ENCODE measurements at regions not wholly inside any gene's neighbourhood (a gene's known extent, or its start where the extent isn't known, plus 50 kb on each side); places are given as distances from the start of the nearest gene placed in this dataset.

GRCh38 chrX:40420899-40421729, 159.7 kb upstream of the ATP6AP2 start:
- Histone ChIP-seq H3K36me3 (no peaks in the 10 kb centered on the region), H3K27me3 (no peaks in the 10 kb centered on the region), H3K4me3 (ENCODE audit: low read depth in 1 of 2, low read length in 1 of 2) (no peak overlapping the region), H3K4me1 (ENCODE audit: control insufficient read depth in 1 of 2, insufficient read depth in 1 of 2, low read depth in 1 of 2, low read length in 1 of 2) (peaks cover 21 to 35% of the 10 kb centered on the region in 2 experiments), H3K9me3 (no peaks in the 10 kb centered on the region), H3K27ac (no peak overlapping the region)
- no peak for TF ChIP-seq CTCF (IDR thresholded peaks at IDR 0.05)

- TF ChIP-seq CTCF (IDR thresholded peaks at IDR 0.05) = no peak
- Histone ChIP-seq H3K4me1 (ENCODE audit: control insufficient read depth in 1 of 2, insufficient read depth in 1 of 2, low read depth in 1 of 2, low read length in 1 of 2) (peaks cover 21 to 35% of the 10 kb centered on the region in 2 experiments), H3K27me3 (peaks cover 12% of the 10 kb centered on the region), H3K36me3 (no peaks in the 10 kb centered on the region), H3K4me3 (ENCODE audit: low read depth in 1 of 2, low read length in 1 of 2) (no peak overlapping the region), H3K9me3 (no peaks in the 10 kb centered on the region), H3K27ac (peak overlapping the region; percentile 60)
Observed at GRCh38 chrX:40418813-40419195, 162.0 kb upstream of the ATP6AP2 start.

GRCh38 chrX:40418146-40418812, 162.5 kb upstream of the ATP6AP2 start:
- Histone ChIP-seq H3K27ac (peak overlapping the region; percentile 60), H3K4me3 (ENCODE audit: low read depth in 1 of 2, low read length in 1 of 2) (no peak overlapping the region), H3K36me3 (no peaks in the 10 kb centered on the region), H3K27me3 (peaks cover 13% of the 10 kb centered on the region), H3K4me1 (ENCODE audit: control insufficient read depth in 1 of 2, insufficient read depth in 1 of 2, low read depth in 1 of 2, low read length in 1 of 2) (peaks cover 21 to 35% of the 10 kb centered on the region in 2 experiments), H3K9me3 (no peaks in the 10 kb centered on the region)
- no peak for TF ChIP-seq CTCF (IDR thresholded peaks at IDR 0.05)

GRCh38 chrX:40415675-40416074, 165.1 kb upstream of the ATP6AP2 start:
- no peak overlapping the region for H3K27ac ChIP-seq
- no peak for TF ChIP-seq CTCF (IDR thresholded peaks at IDR 0.05)

GRCh38 chrX:40414335-40414734, 166.4 kb upstream of the ATP6AP2 start:
- H3K27me3 ChIP-seq = peaks cover 13% of the 10 kb centered on the region
- H3K9me3 ChIP-seq = no peaks in the 10 kb centered on the region
- H3K36me3 ChIP-seq = no peaks in the 10 kb centered on the region
- no peak for TF ChIP-seq CTCF (IDR thresholded peaks at IDR 0.05)
- H3K4me3 ChIP-seq (ENCODE audit: low read depth in 1 of 2, low read length in 1 of 2) = no peak overlapping the region
- peaks cover 18 to 32% of the 10 kb centered on the region in 2 experiments for H3K4me1 ChIP-seq (ENCODE audit: control insufficient read depth in 1 of 2, insufficient read depth in 1 of 2, low read depth in 1 of 2, low read length in 1 of 2)
- H3K27ac ChIP-seq = no peak overlapping the region

More at GRCh38 chrX:40415675-40416074, 165.1 kb upstream of the ATP6AP2 start:
- peaks cover 21 to 35% of the 10 kb centered on the region in 2 experiments for H3K4me1 ChIP-seq (ENCODE audit: control insufficient read depth in 1 of 2, insufficient read depth in 1 of 2, low read depth in 1 of 2, low read length in 1 of 2)
- no peaks in the 10 kb centered on the region for H3K9me3 ChIP-seq
- no peak overlapping the region for H3K4me3 ChIP-seq (ENCODE audit: low read depth in 1 of 2, low read length in 1 of 2)
- H3K27me3 ChIP-seq = peaks cover 13% of the 10 kb centered on the region
- H3K36me3 ChIP-seq = no peaks in the 10 kb centered on the region
